MM.1S (cell line): ENCODE measurements at regions not wholly inside any gene's neighbourhood (a gene's known extent, or its start where the extent isn't known, plus 50 kb on each side); places are given as distances from the start of the nearest gene placed in this dataset.

Experiments used
- EZH2 ChIP-seq: fragments of 300-600 bp; sonication (generic); optimal IDR thresholded peaks from 2 replicates; pipeline ENCODE3; 2017; ENCODE audit warnings: low read depth, mild to moderate bottlenecking, antibody characterized with exemption, low read length, mixed read lengths
- EZH2phosphoT487 ChIP-seq: fragments of 300-600 bp; sonication (generic); IDR thresholded peaks from 2 replicates; pipeline ENCODE4 v1.6.1; 2018; ENCODE audit warnings: antibody characterized with exemption, low read length
- TF ChIP-seq, protein P1 (sequence below): fragments of 300-600 bp; sonication (generic); IDR thresholded peaks from 2 replicates; pipeline ENCODE4 v1.5.1; 2016; ENCODE audit warnings: antibody characterized with exemption, low read length, mixed read lengths

DNA sequence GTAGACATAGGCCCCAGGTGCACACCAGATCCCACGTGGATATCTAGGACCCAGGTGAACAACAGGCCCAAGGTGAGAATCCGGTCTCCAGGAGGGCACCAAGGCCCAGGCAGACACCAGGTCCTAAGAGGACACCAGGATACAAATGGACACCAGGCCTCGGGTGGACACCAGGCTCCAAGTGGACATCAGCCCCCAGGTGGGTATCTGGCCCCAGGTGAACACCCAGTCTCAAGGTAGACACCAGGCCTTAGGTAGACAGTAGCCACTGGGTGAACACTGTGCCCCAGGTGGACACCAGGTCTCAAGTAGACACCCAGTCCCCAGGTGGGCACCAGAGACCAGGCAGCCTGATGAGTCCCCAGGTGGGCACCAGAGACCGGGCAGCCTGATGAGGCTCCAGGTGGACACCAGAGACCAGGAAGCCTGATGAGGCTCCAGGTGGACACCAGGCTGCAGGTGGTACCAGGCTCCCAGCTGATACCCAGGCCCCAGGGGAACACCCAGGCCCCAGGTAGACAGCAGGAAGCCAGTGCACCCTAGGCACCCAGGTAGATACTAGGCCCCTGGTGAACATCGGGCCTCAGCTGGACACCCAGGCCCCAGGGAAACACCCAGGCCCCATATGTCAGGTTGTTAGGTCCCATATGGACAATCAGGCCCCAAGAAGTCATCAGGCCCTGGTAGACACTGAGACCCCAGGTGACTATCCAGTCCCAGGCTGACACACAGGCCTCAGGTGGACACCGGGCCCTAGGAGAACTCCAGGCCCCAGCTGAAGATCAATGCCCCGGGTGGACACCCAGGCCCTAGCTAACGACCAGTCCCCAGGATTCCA, 55.1 kb upstream of the SEPTIN5 start:
- TF ChIP-seq, protein P1, sequence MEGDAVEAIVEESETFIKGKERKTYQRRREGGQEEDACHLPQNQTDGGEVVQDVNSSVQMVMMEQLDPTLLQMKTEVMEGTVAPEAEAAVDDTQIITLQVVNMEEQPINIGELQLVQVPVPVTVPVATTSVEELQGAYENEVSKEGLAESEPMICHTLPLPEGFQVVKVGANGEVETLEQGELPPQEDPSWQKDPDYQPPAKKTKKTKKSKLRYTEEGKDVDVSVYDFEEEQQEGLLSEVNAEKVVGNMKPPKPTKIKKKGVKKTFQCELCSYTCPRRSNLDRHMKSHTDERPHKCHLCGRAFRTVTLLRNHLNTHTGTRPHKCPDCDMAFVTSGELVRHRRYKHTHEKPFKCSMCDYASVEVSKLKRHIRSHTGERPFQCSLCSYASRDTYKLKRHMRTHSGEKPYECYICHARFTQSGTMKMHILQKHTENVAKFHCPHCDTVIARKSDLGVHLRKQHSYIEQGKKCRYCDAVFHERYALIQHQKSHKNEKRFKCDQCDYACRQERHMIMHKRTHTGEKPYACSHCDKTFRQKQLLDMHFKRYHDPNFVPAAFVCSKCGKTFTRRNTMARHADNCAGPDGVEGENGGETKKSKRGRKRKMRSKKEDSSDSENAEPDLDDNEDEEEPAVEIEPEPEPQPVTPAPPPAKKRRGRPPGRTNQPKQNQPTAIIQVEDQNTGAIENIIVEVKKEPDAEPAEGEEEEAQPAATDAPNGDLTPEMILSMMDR: no peak
- no peak for TF ChIP-seq EZH2
- TF ChIP-seq EZH2phosphoT487: no peak
